Breast epithelium (tissue), 3 donors: ENCODE measurements at regions not wholly inside any gene's neighbourhood (a gene's known extent, or its start where the extent isn't known, plus 50 kb on each side); places are given as distances from the start of the nearest gene placed in this dataset.

Source experiments
- POLR2A ChIP-seq: fragments of 450-650 bp; IDR thresholded peaks from one replicate; pipeline ENCODE4 v1.6.1; 2016; ENCODE audit warnings: antibody characterized with exemption, mild to moderate bottlenecking, moderate library complexity
- POLR2AphosphoS5 ChIP-seq, 3 donors: sonication (generic); formaldehyde crosslinking; IDR thresholded peaks; one replicate each; pipeline ENCODE4 v1.6.1; 2017; ENCODE audit warnings: antibody characterized with exemption in 3 of 3
- TF ChIP-seq, protein P1 (sequence below), 3 donors: fragments of 450-650 bp; IDR thresholded peaks; one replicate each; pipeline ENCODE4 v1.5.1; 2016 to 2017; ENCODE audit warnings: antibody characterized with exemption in 3 of 3, mild to moderate bottlenecking in 3 of 3, moderate library complexity in 3 of 3

DNA sequence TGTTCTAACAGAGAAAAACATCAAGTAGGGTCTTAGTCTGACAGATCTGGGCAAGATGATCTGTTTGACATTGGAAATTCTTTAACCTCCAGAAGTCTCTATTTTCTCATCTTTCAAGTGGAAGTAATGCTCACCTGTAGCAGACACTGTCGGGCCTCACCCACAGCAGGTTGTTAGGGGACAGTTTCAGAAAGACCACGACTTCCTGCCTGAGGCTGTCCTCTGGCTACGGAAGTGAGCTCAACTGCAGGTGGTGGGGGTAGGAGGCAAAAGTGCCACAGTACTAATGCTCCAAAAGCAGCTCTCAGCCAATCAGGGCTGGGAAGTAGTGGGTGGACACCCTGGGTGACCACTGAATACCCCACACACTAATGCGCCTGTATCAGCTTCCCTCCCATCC, 111.4 kb upstream of the TOPAZ1 start:
- TF ChIP-seq, protein P1, sequence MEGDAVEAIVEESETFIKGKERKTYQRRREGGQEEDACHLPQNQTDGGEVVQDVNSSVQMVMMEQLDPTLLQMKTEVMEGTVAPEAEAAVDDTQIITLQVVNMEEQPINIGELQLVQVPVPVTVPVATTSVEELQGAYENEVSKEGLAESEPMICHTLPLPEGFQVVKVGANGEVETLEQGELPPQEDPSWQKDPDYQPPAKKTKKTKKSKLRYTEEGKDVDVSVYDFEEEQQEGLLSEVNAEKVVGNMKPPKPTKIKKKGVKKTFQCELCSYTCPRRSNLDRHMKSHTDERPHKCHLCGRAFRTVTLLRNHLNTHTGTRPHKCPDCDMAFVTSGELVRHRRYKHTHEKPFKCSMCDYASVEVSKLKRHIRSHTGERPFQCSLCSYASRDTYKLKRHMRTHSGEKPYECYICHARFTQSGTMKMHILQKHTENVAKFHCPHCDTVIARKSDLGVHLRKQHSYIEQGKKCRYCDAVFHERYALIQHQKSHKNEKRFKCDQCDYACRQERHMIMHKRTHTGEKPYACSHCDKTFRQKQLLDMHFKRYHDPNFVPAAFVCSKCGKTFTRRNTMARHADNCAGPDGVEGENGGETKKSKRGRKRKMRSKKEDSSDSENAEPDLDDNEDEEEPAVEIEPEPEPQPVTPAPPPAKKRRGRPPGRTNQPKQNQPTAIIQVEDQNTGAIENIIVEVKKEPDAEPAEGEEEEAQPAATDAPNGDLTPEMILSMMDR (IDR thresholded peaks at IDR 0.05) = no peak
- no peak for TF ChIP-seq POLR2A
- TF ChIP-seq POLR2AphosphoS5 (IDR thresholded peaks at IDR 0.05) = no peak
